ENCODE measurements at regions not wholly inside any gene's neighbourhood (a gene's known extent, or its start where the extent isn't known, plus 50 kb on each side); places are given as distances from the start of the nearest gene placed in this dataset.
"Not testable (repeated sequence)": the region's sequence is repeated elsewhere in the genome, so short reads cannot be mapped to it uniquely, and the experiment has no call there.

DNA sequence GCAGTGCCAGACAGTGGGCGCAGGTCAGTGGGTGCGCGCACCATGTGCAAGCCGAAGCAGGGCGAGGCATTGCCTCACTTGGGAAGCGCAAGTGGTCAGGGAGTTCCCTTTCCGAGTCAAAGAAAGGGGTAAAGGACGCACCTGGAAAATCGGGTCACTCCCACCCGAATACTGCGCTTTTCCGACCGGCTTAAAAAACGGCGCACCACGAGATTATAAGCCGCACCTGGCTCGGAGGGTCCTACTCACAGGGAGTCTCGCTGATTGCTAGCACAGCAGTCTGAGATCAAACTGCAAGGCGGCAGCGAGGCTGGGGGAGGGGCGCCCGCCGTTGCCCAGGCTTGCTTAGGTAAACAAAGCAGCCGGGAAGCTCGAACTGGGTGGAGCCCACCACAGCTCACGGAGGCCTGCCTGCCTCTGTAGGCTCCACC, 77.9 kb downstream of the NR4A2 start:
- H3K27ac Mint-ChIP-seq: peak overlapping the region in 1 of 2 donors; percentile 81
- ATAC-seq; DNase-seq (ENCODE audit: low spot score in 2 of 2); H3K9me3 Mint-ChIP-seq; H3K36me3 Mint-ChIP-seq: not testable (repeated sequence)

DNA sequence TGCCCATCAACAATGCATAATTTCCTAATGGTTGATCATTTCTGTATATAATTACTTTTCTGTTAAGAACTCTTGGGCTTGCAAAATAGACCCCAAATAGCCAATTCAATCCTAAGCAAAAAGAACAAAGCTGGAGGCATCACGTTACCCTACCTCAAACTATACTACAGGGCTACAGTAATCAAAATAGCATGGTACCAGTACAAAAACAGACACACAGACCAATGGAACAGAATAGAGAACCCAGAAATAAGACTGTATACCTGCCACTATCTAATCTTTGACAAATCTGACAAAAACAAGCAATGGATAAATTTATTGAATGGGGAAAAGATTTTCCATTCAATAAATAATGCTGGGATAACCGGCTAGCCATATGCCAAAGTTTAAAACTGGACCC, 78.8 kb downstream of the NR4A2 start:
- Mint-ChIP-seq H3K36me3 (no peaks in the 10 kb centered on the region), H3K9me3 (peaks cover 0 to 3% of the 10 kb centered on the region in 2 donors), H3K27ac (no peak overlapping the region)
- no peak for DNase-seq (ENCODE audit: low spot score in 2 of 2)
- ATAC-seq: no peak

DNA sequence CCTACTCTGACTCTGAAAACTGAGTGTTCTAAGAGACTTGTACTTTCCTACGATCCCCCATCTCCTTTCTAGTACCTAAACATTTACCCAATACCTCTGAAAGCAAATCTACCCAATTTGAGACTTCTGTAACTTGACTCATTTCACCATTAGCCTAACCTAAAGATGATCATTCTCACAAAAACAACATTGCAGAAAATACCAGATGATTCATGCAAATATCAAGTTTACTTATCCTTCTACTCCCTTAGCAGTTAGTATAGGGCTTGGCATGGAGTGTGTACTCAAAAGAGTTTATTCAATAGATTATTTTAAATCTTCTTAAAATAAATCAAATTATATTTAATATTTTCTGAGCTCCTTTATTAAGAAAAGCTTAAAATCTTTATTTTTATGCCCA, 89.6 kb downstream of the NR4A2 start:
- no peak for ATAC-seq
- Mint-ChIP-seq H3K9me3 (no peaks in the 10 kb centered on the region), H3K36me3 (no peaks in the 10 kb centered on the region), H3K27ac (no peak overlapping the region)
- DNase-seq (ENCODE audit: low spot score in 2 of 2): no peak

DNA sequence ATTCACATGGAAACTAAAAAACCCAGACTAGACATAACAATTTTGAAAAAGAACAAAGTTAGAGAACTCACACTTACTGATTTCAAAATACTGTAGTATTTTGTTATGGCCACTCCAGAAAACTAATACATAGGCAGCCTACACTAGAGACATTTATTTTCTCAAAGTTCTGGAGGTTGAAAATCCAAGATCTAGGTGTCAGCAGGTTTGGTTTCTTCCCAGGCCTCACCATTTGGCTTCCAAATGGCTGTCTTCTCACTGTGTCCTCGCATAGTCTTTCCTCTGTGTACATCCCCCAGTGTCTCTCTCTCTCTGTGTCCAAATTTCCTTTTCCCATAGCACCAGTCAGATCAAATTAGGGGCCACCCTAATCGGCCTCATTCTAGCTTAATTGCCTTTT, 95.0 kb downstream of the NR4A2 start:
- Mint-ChIP-seq H3K36me3 (no peaks in the 10 kb centered on the region), H3K27ac (no peak overlapping the region), H3K9me3 (peaks cover 4 to 6% of the 10 kb centered on the region in 2 donors)
- no peak for ATAC-seq
- DNase-seq (ENCODE audit: low spot score in 2 of 2): no peak

DNA sequence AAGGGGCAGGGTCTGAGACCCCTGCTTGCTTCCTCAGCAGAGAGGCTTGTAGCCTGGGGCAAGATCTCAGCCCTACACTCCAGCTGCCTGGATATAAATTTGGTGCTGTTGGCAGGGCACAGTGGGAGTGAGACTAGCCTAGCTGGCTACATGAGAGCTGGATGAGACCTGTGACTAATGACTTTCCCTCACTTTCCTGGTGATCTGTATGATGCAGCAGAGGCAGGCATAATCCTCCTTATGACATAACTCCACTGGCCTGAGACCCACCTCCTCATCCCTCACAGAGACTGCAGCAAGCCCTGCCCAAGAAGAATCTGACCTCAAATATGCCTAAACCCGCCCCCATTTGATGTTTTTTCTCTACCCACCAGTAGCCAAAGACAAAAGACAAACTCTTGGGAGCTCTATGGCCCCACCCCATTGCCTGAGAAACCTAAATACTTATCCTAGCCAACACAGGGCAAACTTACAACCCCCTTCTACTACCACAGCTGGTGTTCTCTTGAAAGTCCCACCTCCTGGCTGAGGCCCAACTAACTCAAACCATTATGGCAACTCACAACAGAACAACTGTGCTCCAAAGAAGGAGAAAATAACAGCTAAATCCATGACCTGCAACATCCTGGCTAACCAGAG, 102.7 kb downstream of the NR4A2 start:
- Mint-ChIP-seq H3K9me3 (peaks cover 6 to 8% of the 10 kb centered on the region in 2 donors), H3K27ac (no peak overlapping the region), H3K36me3 (peaks cover 0 to 10% of the 10 kb centered on the region in 2 donors)
- ATAC-seq: no peak
- no peak for DNase-seq (ENCODE audit: low spot score in 2 of 2)

DNA sequence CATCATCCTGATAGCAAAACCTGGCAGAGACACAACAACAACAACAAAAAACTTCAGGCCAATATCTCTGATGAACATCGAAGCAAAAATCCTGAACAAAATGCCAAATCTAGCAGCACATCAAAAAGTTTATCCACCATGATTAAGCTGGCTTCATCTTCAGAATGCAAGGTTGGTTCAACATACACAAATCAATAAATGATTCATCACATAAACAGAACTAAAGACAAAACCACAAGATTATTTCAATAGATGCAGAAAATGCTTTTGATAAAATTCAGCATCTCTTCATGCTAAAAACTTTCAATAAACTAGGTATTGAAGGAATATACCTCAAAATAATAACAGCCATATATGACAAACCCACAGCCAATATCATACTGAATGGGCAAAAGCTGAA, 109.2 kb downstream of the NR4A2 start:
- DNase-seq (ENCODE audit: low spot score in 2 of 2); ATAC-seq: not testable (repeated sequence)

DNA sequence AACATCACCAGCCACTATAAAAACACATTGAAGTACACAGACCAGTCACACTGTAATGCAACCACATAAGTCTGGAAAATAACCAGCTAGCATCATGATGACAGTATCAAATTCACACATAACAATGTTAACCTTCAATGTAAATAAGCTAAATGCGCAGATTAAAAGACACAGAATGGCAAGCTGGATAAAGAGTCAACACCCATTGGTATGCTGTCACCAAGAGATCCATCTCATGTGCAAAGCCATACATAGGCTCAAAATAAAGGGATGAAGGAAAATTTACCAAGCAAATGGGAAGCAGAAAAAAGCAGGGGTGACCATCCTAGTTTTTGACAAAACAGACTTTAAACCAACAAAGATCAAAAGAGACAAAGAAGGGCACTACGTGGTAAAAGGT, 110.8 kb downstream of the NR4A2 start:
- ATAC-seq (no peak), DNase-seq (ENCODE audit: low spot score in 2 of 2) (no peak)
- H3K9me3 Mint-ChIP-seq: peaks cover 22 to 39% of the 10 kb centered on the region in 2 donors
- H3K27ac Mint-ChIP-seq: no peak overlapping the region
- peaks cover 23 to 32% of the 10 kb centered on the region in 2 donors for H3K36me3 Mint-ChIP-seq

More for the DNA sequence above, 109.2 kb downstream of the NR4A2 start:
- peaks cover 22 to 39% of the 10 kb centered on the region in 2 donors for H3K9me3 Mint-ChIP-seq
- peaks cover 23 to 32% of the 10 kb centered on the region in 2 donors for H3K36me3 Mint-ChIP-seq
- H3K27ac Mint-ChIP-seq: not testable (repeated sequence)

DNA sequence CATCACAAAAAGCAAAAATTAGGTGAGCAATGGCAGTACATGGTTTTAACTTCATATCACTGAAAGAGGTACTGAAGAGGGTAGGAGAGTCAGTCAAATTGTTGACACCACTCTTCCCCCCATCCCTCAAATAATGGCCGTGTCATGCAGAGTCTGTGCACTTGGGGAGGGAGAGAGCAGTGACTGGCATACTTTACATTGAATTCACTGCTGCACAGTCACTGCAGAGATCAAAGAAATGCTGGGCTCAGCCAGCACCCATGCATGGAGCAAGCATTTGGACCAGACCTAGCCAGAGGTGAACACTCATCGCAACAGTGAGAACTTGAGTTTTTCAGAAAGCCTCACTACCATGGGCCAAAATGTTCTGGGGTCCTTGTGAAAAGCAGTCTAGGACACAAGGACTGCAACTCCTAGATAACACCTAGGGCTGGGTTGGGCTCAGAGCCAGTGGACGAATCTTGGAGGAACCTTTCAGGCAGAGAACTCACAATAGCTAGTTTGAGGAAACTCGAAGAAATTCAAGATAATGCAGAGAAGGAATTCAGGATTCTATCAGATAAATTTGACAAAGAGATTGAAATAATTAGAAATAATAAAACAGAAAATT, 112.9 kb downstream of the NR4A2 start:
- ATAC-seq (no peak), DNase-seq (ENCODE audit: low spot score in 2 of 2) (no peak)
- Mint-ChIP-seq H3K9me3 (peaks cover 22 to 39% of the 10 kb centered on the region in 2 donors), H3K36me3 (peaks cover 23 to 32% of the 10 kb centered on the region in 2 donors), H3K27ac (no peak overlapping the region)

DNA sequence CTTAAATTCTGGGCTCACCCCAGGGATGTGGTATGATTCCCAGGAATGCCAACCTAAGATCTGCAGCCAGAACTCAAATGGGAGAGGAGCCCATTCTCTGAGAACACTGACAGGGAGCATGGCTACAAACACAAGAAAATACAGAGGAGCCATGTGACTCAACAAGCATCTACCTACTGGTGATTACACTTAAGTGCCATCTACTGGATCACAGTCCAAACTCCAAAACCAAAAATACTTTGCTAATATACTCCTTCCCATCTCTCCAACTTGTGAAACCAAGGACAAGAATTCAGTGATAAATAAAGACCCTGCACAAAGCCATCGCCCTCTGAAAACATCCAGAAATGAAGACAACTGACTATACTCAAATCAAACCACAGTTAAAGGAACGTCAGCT, 116.9 kb downstream of the NR4A2 start:
- DNase-seq (ENCODE audit: low spot score in 2 of 2): no peak
- peaks cover 4 to 9% of the 10 kb centered on the region in 2 donors for H3K9me3 Mint-ChIP-seq
- H3K27ac Mint-ChIP-seq: no peak overlapping the region
- peaks cover 0 to 6% of the 10 kb centered on the region in 2 donors for H3K36me3 Mint-ChIP-seq
- no peak for ATAC-seq

DNA sequence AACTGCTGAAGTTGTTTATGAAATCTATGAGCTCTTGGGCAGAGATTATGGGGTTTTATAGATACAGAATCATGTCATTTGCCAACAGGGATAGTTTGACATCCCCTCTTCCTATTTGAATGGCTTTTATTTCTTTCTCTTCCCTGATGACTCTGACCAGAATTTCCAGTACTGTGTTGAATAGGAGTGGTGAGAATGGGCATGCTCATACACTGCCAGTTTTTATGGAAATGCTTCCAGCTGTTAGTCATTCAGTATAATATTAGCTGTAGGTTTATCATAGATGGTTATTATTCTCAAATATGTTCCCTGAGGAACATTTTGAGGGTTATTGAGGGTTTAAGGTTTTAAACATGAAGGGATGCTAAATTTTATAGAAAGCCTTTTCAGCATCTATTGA, 121.2 kb downstream of the NR4A2 start:
- Mint-ChIP-seq H3K27ac (no peak overlapping the region), H3K36me3 (no peaks in the 10 kb centered on the region), H3K9me3 (no peaks in the 10 kb centered on the region)
- DNase-seq (ENCODE audit: low spot score in 2 of 2) (no peak), ATAC-seq (no peak)

DNA sequence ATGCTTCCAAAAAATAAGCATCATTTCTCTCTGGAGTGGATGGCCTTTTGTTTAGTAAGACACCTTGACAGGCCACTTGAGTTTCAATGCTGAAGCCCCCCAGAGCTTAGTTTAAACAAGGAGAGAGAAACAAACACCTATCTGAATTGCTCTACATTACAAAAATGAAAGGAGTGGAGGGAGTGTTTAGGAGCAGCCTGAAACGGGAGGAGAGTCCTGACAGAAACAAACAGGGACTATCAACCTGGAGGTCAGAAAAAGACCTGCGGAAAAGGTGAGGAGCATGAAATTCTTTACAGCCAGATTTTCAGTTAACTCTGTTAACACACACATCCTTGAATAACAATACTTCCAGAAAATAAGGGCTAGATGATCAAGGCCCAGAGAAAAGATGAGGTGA, 126.2 kb downstream of the NR4A2 start:
- Mint-ChIP-seq H3K36me3 (no peaks in the 10 kb centered on the region), H3K9me3 (no peaks in the 10 kb centered on the region), H3K27ac (no peak overlapping the region)
- no peak for DNase-seq (ENCODE audit: low spot score in 2 of 2)
- no peak for ATAC-seq

DNA sequence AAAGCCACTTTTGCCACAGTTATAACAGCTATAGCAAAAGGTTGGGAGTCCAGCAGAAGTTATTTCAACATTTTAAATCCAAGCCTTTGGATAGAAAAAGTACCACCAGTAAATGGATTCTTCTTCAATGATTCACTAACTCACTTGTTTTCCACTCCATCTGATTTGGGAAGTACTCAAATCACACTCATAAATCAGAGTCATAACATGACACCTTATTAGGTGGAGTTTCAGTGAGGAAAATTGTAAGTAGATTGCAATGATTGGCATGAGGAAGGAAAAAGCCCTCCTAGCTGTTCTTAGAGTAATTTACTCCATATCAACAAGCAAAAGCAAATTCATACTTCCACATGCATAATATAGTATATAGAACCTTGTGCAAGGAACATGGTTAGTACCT, 132.9 kb downstream of the NR4A2 start:
- H3K9me3 Mint-ChIP-seq: no peaks in the 10 kb centered on the region
- H3K36me3 Mint-ChIP-seq: no peaks in the 10 kb centered on the region
- ATAC-seq (no peak), DNase-seq (ENCODE audit: low spot score in 2 of 2) (no peak)
- no peak overlapping the region for H3K27ac Mint-ChIP-seq

DNA sequence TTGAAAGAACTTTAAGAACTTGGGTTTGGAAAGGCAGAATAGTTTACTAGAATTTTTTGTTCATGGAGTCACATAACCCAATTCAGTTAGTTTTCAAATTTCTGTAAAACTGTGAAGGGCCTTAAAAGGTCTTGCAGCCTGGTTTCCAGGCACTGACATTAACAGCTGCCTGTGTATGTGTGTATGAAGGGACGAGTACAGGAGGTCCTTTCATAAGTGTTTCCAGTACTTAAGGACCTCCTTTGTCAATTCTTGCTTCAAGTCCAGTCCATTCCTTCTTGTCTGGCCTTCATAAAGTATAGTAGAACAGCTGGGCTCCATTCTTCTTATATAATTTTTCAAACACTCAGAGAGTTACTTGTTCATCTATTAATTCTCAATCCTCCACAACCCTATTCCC, 136.5 kb downstream of the NR4A2 start:
- Mint-ChIP-seq H3K36me3 (no peaks in the 10 kb centered on the region), H3K9me3 (no peaks in the 10 kb centered on the region), H3K27ac (no peak overlapping the region)
- no peak for ATAC-seq
- DNase-seq (ENCODE audit: low spot score in 2 of 2): no peak

DNA sequence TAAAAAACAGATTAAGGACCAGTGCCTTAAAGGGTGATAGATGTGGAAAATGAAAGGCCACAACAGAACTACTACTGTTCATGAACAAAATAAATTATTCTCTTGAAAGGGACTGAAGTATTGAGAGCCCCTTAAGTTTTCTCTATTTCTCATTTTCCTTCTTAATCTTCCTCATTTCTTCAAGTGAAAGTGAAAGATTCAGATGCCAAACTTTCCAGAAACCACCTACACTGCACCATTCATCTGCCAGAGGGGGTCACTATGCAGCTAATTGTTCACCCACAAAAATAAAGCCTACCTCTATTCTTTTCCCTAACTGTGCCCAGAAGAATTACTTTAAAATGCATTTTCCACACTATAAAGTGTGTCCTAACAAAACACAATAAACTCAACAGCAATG, 140.1 kb downstream of the NR4A2 start:
- Mint-ChIP-seq H3K27ac (peak overlapping the region in 1 of 2 donors; percentile 2), H3K36me3 (no peaks in the 10 kb centered on the region), H3K9me3 (no peaks in the 10 kb centered on the region)
- DNase-seq (ENCODE audit: low spot score in 2 of 2): no peak
- ATAC-seq: peak; percentile 52 to 94

DNA sequence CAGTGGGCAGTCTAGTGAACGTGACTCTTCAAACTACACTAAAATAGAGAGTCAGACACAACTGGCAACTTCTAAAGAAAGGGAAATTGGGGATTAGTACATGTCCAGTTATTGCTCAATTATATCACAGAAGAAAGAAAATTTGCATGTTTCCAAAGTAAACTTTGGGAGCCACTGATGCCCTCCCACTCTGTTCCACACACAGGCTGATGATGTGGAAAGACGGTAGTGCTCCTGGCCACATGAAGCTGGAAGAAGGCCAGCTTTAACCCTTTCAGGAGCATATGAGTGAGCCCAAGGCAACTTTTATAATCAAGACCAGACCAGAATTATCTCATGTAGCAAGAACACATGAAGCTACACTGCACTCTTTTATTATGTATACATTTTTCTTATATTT, 141.0 kb downstream of the NR4A2 start:
- DNase-seq (ENCODE audit: low spot score in 2 of 2): no peak
- Mint-ChIP-seq H3K27ac (no peak overlapping the region), H3K36me3 (no peaks in the 10 kb centered on the region), H3K9me3 (no peaks in the 10 kb centered on the region)
- ATAC-seq: no peak

DNA sequence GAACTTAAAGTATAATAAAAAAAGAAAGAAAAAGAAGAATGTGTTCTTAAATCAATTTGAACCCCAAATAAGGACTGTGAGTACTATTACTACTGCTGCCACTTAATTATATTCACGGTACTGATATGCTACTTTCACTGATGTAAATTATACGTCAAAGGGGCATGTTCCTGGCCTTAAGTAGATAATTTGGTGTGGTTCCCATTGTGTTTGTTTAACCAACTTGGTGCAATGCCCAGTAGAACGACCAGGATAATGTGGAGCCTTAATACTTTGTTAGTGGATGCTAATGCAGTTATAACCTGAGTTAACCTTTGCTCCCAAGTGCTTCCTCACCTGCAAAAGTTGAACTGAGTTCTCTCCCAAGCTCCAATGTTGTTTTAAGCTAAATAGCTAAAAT, 142.0 kb downstream of the NR4A2 start:
- Mint-ChIP-seq H3K36me3 (no peaks in the 10 kb centered on the region), H3K9me3 (no peaks in the 10 kb centered on the region), H3K27ac (no peak overlapping the region)
- ATAC-seq: no peak
- DNase-seq (ENCODE audit: low spot score in 2 of 2): no peak

DNA sequence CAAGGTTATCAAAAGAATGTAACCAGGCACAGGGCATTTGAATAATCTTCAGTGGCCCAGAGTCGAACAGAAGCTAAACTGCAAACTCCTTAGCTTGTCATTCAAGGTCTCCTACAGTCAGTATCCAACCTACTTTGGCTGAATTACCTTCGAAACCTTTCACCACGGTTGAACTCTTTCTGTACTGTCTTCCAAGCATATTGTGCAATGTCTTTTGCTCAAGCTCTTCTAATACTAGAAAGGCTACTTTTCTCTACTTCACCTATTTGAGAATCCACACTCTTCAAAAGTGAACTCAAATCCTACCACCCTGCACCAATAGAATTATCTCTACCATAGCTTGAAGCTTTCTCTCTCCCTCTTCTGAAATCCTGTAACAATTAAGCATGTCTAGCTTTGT, 142.9 kb downstream of the NR4A2 start:
- ATAC-seq (no peak), DNase-seq (ENCODE audit: low spot score in 2 of 2) (no peak)
- Mint-ChIP-seq H3K27ac (no peak overlapping the region), H3K36me3 (no peaks in the 10 kb centered on the region), H3K9me3 (no peaks in the 10 kb centered on the region)

DNA sequence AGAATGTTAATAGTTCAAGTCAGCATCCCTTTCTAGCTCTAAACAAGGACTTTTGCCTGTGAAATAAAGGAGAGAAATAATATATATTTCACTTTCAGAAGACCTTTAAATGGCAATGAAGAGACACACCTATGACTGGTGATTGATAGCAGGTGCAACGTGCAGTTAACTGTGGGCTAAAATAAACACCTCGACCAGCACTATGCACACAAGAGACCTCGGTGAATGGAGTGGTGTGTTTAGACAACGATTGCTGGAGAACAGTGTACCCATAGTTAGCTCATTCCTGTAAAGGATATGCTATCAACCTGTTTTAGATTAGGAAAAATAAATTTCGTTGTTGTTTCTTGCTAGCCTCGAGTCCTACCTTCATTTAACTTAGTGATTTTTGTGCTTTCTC, 143.4 kb downstream of the NR4A2 start:
- no peak overlapping the region for H3K27ac Mint-ChIP-seq
- H3K9me3 Mint-ChIP-seq: no peaks in the 10 kb centered on the region
- no peak for ATAC-seq
- DNase-seq (ENCODE audit: low spot score in 2 of 2): no peak
- no peaks in the 10 kb centered on the region for H3K36me3 Mint-ChIP-seq
